ENCODE measurements at regions not wholly inside any gene's neighbourhood (a gene's known extent, or its start where the extent isn't known, plus 50 kb on each side); places are given as distances from the start of the nearest gene placed in this dataset.

DNA sequence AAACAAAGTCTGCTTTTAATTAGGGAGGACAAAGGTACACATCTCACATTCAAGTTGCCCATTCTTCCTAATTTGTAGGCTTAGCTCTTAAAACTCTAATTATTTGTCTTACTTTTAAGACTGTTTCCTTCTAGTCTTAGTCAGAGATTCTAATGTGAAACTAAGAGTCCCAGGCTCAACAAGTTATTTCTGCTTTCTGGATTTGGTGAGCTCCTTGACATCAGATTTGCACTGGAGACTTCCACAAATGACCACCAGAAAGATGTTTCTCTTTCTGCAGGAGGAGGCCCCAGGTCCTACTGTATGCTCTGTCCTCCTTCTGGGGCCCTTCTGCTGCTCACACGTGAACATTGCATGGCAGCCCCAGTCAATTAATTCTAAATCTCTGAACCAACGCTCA is 194.2 kb upstream of the JUN start:
- no peak for DNase-seq

DNA sequence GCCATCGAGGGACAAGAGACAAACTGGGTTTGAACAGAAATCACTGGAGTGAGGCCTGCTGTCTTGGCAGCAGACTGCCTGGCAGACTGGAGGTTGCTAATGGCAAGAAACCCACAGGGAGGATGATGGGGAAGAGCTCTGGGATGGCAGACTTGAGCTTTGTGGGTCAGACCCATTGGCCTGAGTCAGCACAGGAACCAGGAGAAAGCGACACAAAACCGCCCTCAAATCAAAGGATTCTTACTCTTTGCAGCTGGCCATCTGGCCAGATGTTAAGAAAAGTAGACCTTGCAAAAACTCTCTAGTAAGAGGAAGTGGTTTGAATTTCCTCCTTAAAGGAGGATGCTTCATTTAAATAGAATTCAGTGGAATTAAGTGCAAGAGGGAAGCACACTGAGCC is 195.2 kb upstream of the JUN start:
- DNase-seq = no peak

- no peak for DNase-seq
Measured at GRCh38 chr1:58979677-58980076, 195.8 kb upstream of the JUN start.

DNA sequence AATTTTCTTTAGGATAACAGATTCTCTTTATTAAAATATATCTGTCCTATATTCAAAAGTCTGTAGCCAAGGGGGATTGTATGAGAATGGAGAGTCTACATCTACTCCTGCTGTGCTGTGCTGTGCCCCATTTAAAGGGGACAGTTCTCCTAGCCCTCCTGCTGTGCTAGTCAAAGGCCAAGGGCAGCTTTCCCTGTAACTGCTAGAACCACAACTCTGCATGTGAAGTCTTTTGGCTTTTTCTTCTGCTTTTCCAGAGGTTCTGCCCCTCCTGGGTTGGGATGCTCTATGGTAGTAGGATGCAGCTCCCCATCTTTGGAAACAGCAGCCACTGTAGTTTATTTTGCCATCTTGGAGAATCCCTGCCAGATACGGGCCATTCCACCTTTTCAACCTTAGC is 197.5 kb upstream of the JUN start:
- DNase-seq = no peak

DNA sequence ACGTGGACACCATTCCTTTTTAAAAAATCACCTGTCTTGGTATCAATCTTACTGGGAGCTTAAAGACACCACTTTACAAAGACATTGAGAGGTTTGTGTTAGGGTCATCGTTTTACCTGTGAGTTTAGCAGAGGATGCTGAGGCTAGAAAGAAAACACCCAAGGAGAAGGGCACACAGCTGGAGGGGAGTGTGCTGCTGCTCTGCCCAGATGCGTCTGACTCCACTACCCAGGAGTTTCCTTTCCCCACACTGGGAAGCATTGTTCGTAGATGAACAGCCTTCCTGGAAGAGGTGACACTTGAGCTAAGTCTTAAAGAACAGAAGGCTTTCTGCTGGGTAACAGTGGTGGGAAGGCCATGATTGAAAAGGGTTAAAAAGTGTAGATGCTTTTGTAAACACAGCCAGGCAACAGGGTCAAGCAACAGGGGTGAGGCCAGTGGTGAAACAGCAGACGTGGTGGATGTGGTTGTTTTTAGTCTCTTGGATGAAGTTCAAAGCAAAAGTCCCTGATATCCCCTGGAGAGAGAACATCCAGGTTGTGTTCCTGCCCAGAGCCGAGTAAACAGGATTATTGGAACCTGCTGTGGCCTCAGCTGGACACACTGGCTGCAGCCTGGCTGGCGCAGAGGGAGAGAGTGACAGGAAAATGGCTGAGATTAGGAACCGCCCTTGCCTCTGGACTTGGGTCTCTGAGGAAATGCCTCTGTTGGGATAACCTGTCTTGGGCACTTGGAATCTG is 198.6 kb upstream of the JUN start:
- DNase-seq = peak; percentile 40

DNA sequence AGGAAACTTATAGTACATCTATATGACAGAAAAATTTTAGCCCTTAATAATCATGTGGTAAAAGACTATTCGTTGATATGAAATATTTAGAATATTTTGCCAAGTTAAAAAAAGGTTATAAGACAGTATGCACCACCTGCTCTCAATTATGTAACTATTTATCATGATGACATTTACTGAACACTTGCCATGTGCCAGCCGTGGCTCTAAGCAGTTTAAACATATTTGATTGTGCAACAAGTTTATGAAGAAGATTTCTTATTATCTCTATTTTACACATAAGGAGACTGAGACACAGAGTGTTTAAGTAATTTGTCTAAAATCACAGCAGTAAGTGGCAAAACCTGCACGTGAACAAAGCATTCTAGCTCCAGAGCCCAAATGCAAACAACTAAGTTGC is 199.3 kb upstream of the JUN start:
- DNase-seq = peak; percentile 57

DNA sequence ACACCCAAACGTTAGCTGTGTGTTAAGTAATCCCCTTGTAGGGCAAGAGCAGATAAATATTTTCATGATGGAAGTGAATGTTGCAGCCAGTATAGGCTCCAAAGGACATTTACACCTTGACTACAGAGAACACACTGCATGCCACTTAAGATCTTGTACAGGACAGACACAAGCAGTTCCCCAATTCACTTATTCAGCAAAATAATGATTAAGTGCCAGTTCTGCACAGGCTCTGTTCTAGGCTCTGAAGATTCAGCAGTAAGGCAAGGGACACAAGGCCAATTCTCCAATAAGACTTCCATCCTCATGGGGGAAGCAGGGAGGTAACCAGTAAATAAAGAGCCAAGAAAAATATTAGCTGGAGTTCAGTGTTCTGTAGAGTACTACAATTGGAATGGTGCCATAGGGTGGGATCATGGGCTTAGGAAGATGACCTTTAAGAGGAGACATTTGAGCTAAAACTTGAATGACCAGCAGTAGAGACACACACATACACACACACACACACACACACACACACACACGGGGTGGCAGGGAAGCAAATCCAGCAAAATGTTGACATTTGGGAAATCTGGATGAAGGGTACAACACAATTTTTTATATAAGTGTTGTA is 199.9 kb upstream of the JUN start:
- DNase-seq = no peak

GRCh38 chr1:58986996-58987767 is 203.3 kb upstream of the JUN start:
- no peak for DNase-seq

GRCh38 chr1:58988752-58989151 is 204.9 kb upstream of the JUN start:
- no peak for DNase-seq

DNA sequence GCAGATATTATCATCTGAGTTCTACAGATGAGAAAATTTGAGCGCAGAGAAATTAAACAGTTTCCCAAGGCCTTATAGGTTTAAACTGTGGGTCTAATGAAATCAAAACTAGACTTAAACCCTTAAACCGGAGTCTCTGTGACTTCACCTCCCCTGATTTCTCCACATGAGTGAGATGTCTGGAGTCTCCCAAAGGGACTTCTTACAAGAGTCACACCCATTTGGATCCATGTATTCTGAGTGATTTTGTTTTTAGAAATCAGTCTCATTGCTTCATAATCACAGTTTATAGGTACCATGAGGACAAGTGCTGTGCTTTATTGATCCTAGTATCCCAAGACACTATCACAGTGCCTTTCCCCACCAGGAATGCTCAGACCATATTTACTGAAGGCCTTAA is 206.0 kb upstream of the JUN start:
- DNase-seq = no peak

DNA sequence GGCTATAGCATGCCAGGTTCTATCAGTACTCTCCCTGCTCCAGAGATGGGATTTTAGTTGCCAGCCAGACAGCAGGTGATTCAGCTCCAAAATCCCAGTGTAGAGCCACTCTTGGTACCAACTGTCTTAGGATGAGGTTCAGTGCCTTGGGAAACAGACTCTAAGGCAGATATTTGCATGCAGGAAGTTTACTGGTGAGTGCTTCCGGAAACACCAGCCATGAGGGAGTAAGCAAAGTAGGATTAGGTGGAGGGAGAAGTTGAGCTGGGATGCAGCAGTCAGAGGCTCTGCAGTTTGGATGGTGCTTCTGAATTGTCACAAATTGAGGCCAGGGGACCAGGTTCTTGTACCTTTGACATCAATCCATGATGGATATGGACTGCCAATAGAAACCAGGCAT is 207.5 kb upstream of the JUN start:
- DNase-seq = no peak

GRCh38 chr1:58992643-58993042 is 208.8 kb upstream of the JUN start:
- no peak for DNase-seq

DNA sequence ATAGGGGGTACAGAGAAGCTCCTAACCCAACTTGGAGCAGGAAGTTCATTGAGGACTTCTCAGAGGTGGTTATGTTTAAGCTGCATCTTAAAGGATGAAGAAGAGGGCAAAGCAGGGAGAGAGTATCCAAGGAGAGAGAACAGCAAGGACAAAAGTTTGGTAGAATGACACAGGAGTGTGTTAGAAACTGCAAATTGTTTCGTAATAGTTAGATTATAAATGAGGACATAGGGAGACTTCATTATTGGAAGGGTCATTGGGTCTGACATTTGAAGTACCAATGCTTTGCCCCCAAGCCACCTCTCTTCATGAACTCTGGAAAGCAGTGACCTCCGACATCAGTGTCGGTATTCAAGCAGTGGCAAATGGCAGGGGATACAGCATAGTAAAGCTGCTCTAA is 209.6 kb upstream of the JUN start:
- no peak for DNase-seq

GRCh38 chr1:58994664-58995063 is 210.8 kb upstream of the JUN start:
- DNase-seq = no peak

DNA sequence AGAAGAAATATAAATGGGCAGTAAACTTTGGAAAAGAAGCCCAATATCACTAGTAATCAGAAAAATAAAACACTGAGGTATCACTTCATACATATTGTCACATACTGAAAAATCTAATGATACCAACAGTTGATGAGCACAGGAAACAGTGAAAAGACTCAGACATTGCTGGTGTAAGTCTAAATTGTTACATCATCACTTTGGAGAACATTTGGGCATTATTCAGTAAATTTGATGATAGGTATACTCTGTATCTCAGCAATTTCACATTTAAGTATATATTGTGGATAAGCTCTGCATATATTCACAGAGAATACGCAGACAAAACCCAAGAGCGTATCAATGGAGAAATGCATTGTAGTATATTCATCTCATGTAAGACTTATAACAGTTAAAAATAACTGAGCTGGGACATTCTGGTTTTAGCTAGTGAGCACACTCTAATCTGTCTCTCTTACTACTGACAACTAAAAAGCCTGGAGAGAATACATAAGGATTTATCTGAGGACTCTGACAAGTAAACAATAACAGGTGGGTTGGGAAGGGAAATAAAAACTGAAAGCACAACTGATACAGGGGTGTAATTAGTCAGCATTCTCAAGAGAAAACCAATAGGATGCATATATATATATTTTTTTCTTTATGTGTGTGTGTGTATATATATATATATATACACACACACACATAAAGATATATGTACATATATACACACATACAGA is 212.7 kb upstream of the JUN start:
- no peak for DNase-seq

GRCh38 chr1:58997060-58997411 is 213.2 kb upstream of the JUN start:
- no peak for DNase-seq

GRCh38 chr1:58997637-58998036 is 213.8 kb upstream of the JUN start:
- DNase-seq = no peak

DNA sequence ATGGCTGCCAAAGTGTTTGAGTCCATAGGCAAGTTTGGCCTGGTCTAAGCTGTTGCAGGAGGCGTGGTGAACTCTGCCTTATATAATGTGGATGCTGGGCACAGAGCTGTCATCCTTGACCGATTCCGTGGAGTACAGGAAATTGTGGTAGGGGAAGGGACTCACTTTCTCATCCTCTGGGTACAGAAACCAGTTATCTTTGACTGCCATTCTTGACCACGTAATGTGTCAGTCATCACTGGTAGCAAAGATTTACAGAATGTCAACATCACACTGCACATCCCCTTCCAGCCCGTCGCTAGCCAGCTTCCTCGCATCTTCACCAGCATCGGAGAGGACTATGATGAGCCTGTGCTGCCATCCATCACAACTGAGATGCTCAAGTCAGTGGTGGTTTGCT is 215.8 kb upstream of the JUN start:
- no peak for DNase-seq

GRCh38 chr1:59004755-59005154 is 220.9 kb upstream of the JUN start:
- DNase-seq = no peak

- no peak for DNase-seq
Measured at GRCh38 chr1:59005491-59006288, 221.8 kb upstream of the JUN start.

DNA sequence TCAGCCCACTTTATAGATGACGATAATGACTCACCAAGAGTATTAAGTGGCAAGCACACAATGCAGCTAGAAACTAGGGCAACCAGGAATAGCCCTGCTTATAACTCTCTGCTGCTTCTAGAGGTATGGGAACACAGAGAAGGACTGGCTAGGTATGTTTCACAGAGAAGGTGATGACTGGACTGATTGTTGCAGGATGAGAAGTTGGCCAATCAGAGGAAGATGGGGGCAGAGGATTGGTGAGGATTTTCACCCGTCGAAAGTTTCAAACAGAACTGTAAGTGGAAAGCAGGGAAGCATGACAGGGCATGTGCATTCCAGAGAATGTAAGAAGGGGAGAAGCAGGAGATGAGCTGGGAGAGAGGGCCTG is 222.4 kb upstream of the JUN start:
- DNase-seq = no peak

GRCh38 chr1:59006932-59007331 is 223.1 kb upstream of the JUN start:
- no peak for DNase-seq

DNA sequence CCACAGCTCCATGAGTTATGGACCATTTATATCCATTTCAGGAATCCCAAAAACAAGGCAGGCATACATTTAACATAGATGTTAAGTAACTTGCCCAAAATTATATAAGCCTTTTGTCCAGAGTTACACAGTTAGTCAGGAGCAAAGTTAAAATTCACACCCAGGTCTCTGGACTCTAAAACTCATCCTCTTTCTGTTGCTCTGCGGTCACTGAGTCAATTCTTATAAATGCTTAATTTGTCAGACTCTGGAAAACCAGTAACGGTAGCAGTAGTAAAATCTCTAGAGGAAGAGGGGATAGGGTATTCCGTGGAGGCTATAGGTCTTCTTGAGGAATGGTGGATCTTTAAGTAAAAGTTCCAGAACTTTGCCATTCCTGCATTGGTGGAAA is 223.6 kb upstream of the JUN start:
- no peak for DNase-seq

All from NCI-H510A treated with DMSO at 0.1 percent for 48 hours (cell line).